ENCODE measurements at regions not wholly inside any gene's neighbourhood (a gene's known extent, or its start where the extent isn't known, plus 50 kb on each side); places are given as distances from the start of the nearest gene placed in this dataset.

DNA sequence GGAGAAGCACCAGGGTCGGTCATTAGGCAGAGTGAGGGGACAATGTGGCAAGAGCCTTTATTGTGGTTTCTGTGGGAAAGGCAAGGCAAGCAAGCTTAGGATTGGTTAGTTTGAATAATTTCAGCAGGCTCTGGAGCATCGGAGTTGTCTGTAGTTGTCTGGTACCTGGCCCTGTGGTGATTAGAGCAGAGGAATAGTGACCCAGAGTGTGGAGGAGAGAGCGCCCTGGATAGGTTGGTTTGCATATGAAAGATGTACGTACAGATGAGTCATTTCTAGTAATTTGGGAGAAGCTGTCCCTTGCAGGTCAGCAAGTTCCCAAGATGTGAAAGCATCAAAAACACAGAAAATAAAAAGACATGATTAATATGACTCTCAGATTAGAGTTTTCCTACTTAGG, 383.1 kb upstream of the MEX3C start:
- DNase-seq (ENCODE audit: low read depth in 2 of 2), result no peak

DNA sequence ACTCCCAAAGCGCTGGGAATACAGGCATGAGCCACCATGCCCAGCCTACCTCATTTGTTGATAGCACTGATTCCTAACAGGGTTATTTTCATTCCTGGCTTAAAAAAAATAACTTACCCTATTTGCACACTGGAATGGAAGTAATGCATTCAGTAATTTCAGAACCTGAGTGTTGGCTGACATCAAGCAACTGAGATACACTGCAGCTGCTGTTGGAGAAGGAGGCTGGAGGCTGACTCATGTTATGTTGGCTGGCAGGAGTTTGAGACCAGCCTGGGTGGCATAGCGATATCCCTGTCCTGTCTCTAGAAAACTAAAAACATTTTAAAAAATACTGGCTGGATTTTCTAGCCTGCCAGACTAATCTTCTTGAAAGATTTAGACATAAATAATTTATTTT, 385.1 kb upstream of the MEX3C start:
- no peak for DNase-seq (ENCODE audit: low read depth in 2 of 2)

DNA sequence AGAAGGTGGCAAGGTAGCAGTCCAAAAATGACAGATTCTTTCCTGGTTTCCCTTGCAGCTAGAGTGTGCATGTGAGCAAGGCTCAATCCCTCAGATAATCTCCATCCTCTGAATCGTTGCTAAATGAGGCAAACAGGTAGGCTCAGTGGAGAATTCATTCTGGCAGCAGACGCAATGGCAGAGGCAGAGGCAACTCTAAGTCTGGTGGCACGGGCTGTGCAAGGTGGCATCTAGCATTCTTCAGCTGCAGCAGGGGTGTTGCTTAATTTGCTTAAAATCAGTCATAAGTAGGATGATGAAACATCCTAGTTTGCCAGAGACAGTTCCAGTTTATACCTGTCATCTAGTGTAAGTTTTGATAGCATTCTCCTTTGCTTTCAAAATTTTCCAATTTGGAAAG, 391.1 kb upstream of the MEX3C start:
- no peak for DNase-seq (ENCODE audit: low read depth in 2 of 2)

DNA sequence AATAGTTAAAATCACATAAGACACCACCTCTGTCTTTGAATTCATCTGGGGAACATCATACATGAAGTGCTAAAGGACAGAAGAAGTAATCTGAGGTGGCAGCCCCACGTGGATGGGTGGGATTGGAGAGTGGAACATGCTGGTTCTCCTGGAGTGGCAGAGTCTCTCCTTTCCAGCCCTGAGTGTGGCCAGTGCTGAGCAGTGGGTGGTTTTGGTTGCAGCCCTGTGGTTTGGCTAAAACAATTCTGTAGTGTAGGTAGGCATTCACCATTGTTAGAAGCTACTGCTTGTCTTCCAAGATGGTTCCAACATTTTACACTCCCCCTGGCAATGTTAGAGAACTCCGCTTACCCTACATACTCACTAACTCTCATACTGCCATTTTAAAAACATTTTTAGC, 396.4 kb upstream of the MEX3C start:
- DNase-seq (ENCODE audit: low read depth in 2 of 2), result no peak

DNA sequence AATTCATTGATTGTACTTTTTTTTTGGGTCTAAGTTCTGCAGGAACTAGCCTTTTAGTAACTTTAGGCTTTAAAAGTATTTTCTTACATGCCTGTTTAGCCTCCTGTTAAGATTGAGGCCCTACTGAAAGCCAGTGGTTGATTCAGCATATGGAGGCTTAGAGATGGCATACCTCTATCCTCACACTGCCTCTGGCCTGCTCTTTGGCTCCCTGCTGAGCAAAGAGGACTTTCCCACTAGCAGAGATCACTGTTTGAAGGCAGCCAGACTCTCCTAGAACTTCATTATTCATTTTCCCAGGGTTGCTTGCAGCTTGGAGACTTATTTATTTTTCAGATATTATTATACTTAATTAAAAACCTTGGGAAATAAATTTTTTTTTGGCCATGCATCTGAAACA, 405.6 kb upstream of the MEX3C start:
- no peak for DNase-seq (ENCODE audit: low read depth in 2 of 2)

DNA sequence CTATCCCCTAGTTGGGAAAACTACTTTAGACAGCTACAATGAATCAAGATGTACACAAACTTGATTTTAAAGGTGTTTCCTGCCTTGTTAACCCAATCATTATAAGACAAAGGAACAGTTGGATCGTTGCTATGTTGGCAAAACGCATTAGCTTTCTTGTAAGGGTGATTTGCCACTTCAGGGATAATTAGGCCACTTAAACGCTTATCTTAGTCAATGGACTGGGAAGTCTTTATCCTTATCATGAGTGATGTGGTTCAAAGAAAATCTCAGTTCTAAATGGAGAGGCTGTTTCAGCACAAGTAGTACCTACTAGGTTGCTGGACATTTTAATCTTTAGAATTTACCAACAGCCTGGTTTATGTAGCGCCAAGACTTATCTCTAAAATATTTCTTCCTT, 406.1 kb upstream of the MEX3C start:
- no peak for DNase-seq (ENCODE audit: low read depth in 2 of 2)

DNA sequence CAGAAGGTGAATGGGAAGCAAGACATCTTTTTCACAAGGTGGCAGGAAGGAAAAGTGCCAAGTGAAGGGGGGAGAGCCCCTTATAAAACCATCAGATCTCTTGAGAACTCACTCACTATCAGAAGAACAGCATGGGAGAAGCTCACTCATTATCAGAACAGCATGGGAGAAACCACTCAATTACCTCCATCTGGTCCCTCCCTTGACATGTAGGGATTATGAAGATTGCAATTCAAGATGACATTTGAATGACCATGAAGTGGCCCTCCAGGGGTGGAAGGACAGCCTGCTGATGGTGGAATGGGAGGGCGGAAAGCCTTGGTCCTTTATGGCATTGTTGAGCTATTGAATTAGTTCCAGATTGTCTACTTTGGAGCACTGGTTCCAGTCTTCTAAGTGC, 413.0 kb upstream of the MEX3C start:
- no peak for DNase-seq (ENCODE audit: low read depth in 2 of 2)

DNA sequence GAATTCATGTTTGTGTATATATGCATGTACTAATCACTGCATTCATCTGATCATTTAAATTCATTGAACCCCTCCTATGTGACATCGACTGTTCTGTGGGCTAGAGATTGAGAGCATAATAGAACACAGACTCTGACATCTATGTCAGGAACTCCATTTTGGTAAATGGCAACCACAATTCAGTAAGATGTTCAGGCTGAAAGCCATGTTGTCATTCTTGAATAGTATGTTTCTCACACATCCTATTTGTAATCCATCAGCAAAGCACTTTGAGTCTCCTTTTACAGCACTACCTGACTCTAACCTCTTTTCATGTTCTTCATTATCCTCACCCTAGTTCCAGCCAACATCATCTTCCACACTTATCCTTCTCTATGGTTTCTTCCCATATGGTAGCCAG, 413.8 kb upstream of the MEX3C start:
- no peak for DNase-seq (ENCODE audit: low read depth in 2 of 2)

DNA sequence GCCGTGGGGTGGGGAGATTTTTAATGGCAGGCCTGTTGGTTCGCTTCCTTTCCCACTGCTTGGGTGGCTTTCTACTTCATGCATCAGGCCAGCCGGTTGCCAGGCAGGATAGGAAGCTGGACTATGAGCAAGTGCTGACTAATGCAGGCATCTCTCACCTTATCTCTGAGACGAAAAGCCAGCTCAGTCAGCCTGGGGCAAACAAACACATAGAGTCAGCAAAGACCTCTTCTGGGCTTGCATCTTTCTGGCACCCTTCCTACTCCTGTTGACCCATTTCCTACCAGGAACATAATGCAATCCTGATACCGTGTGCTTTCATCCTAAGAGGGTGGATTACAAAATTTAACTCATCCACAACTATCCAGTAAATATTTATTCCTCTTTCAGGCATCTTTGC, 416.6 kb upstream of the MEX3C start:
- no peak for DNase-seq (ENCODE audit: low read depth in 2 of 2)

DNA sequence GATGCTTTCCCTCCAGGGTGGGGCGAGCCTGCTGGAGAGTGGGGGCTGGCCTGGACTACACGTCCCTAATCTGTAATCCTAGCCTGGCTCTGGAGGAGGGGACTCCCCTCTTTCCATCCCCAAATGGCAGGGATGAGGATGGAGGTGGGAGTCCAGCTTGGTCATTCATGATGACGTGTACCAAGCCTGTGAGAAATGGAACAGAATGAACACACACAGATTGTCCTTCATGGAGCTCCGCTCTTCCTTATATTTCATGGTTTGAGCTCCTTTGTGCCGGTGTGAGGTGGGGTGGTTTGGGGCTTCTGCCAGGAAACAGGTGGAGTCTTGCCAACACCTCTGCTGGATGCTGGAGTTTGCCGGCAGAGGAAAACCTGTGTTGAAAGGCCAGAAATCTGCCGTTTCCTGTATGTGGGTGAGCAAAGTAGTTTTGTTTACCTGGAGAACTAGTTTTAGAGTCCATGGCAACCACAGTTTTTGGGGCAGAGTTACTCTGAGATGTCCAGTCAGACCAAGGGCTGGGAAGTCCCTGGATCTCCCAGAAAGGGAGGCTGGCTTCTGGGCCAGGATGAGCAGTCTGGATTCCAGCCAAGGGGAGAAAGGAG, 417.6 kb upstream of the MEX3C start:
- no peak for DNase-seq (ENCODE audit: low read depth in 2 of 2)

DNA sequence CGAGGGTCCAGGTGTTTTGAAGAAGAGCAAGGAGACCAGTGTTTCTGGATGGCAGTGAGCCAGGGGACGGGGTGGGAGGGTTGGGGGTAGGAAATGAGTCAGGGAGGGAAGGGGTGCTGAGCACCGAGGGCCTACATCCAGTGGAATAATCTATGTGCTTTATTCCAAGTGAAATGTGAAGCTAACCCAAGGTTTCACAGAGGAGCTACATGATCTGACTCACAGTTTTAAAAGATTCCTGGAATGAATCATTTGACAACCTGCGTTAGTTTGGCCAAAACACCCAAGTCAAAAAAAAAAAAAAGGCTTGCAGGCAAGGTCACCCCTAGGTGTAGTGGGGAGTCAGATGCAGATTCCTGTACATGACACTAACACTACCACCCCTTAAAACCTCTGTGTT, 419.7 kb upstream of the MEX3C start:
- DNase-seq (ENCODE audit: low read depth in 2 of 2), result no peak

DNA sequence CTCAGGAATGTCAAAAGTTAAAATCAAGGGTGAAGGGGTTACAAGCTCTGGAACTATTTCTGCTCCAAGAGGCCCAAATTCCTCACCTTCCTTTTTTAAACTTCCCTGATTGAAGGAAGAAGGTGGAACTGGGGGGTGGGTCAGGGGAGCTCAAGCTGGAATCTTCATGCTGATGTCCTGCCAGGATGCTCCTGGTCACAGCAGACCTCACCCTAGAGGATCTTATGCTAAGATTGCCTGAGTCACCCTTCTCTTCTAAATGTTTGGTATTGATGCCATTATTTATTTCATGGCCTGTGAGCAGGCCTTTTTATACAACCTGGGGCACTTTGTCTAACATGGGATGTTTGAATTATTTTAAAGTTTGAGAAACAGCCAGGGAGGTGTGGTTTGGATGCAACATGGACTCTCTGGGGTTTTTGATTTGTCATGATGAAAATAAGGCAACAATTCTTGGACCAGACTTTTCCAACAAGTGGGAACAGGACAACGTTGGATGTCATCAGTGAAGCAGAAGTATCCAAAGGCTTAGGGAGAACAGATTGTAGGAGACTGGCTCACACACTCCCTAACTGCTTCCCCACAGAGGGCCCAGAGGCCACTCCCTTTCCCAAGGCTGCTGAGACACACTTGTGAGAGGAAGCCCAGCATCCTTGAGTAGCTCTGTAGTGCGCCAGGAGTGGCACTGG, 420.2 kb upstream of the MEX3C start:
- DNase-seq (ENCODE audit: low read depth in 2 of 2), result no peak

DNA sequence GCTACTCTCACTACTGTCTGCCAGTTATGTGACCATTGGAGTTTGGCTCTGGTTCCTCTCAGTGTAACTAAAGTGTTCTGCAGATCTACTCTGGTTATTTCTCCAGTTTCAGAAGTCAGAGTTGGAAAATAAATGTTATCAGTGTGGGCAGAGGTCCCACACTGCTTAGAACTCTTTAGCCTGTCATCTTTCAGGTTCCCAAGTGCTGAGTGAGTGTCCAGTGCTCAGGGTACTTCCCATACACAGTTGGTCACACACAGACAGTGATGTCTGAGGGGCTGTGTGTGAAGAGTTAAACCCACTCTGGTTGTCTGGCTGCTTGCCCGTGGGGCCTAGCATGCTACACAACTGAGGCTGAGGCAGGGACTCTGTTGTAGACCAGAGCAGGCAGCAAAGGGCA, 421.8 kb upstream of the MEX3C start:
- no peak for DNase-seq (ENCODE audit: low read depth in 2 of 2)

DNA sequence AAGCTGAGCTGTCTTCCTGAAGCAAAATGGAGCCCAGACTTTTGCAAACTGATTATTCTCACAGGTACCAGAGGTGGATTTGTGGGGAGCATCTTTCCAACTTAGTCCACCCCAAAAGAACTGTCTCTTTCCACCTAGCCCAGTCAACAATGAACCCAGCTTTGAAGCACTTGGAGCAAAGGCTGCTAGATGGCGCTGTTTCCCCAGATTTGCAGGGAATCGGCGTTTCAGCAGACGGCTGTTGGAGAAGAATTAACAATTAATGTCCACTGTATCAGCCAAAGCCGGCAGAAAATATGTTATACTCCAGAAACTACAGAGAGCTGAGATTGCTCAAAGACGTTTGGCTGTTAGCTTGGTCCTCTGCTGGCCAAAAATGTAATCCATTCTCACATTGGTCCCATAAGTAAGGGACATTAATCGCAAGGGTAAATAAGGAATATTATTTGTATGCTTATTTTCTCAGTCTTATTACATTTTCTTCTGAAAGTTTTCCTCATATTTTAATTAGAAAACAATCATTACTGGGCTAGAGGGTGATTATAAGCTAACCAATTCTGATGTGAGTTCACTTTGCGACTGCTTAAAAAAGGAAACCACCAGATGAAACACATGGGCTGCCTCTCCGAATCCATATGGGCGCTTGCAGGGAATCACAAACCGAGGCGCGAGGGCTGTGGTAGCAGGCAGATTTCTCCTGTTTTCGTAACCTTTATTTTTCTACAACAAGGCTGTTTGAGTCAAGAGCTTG, 423.8 kb upstream of the MEX3C start:
- peak; percentile 2 to 19 for DNase-seq (ENCODE audit: low read depth in 2 of 2)

DNA sequence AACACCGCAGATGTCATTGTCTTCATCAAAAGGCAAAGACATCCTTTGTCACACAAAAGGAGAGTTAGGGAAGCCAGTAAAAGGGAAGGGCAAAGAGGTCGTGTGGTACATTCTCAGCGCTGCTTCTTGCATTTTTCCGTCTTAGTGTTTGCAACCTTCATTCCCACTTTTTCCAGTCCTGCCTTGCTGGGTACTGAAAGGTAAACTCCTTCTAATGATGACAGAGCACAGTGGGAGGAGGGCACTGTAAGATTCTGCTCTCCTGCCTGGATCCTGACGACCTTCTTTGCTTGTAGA, 424.3 kb upstream of the MEX3C start:
- no peak for DNase-seq (ENCODE audit: low read depth in 2 of 2)

DNA sequence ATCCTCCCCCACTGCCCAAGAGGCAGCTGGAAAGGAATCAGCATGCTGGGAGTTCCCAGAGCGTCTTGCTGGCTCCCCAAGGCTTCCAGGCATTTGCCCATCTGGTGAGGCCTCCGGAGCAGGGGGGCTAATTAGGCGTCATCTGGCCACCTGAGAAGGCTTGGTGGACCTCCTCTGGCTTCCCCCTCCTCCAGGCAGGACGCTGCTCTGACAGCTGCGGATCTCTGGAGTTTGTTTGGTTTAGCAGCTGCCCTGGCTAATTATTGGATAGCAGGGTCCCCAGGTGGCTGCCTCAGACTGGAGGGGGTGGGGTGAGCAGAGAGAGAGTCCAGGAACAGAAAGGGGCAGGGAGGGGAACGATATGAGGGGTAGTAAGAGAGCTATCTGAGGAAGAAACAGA, 425.2 kb upstream of the MEX3C start:
- DNase-seq (ENCODE audit: low read depth in 2 of 2), result no peak

DNA sequence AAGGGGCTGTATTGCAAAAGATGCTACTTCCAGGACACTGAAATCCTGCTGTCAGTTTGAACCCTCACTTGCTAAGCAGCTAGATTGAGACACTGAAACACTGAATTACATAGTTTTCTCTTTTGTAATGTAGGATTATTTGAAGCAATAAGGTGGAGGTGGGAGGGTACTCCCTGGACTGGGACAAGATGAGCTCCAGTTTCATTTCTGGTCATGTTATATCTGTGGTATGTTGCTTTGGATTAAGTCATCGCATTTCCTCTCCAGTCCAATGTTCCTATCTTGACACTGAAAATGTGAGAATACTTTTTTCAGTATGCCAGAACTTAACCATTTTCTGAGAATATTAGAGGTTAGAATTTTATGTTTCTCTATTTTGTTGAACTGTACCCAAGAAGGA, 426.2 kb upstream of the MEX3C start:
- no peak for DNase-seq (ENCODE audit: low read depth in 2 of 2)

DNA sequence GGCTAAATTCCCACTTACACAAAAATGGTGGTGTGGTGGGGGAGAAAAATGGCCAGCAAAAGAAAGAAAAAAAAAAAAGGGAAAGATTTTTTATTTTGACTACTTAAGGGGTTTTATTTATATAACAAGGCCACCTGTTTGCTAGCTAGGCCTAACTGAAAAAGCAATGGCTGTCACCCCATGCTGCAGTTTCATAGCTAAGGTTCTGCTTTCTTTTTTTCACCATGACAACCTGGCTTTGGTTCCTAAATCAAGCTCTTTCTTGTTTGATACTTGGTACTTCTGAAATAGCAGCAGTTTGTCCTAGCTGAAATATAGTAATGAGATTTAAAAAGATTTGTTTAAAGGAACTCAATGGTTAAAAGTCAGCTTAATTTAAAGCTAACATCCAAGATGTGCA, 433.2 kb upstream of the MEX3C start:
- DNase-seq (ENCODE audit: low read depth in 2 of 2), result no peak

DNA sequence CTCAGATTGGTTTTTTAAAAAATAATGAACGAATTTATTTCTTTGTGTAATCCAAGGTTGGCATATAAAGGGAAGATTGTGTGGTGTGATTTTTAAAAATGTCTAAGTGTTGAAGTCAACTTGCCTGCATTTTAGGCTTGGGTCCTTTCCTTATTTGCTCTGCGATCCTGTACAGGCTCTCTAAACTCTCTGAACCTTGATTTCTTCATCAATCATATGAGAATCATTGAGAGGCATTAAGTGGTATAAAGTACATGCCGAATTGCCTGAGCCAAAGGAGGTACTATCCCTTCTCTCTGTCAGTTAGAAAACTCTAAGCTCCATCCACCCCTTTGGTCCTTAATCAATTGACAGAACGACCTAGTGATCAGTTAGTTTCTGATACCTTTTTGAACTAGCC, 440.4 kb upstream of the MEX3C start:
- DNase-seq (ENCODE audit: low read depth in 2 of 2), result no peak

DNA sequence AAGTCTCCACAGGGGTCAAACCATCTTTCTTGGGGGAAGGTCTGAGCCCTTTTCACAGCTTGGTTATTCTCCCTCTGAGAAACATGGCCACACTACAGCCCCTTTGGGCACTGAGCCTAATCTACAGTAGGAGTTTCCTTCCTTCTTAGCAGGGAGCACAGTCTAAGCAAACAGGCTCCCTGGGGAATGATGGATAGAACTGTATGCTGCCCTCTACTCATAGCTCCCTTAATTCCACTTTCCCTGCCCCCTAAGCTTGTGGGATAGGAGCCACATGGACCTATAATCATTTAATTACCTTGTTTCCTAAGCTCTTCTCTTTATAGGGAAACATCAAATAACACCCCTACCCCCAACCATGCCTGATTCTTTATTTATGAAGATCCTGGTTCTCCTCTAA, 442.1 kb upstream of the MEX3C start:
- no peak for DNase-seq (ENCODE audit: low read depth in 2 of 2)

DNA sequence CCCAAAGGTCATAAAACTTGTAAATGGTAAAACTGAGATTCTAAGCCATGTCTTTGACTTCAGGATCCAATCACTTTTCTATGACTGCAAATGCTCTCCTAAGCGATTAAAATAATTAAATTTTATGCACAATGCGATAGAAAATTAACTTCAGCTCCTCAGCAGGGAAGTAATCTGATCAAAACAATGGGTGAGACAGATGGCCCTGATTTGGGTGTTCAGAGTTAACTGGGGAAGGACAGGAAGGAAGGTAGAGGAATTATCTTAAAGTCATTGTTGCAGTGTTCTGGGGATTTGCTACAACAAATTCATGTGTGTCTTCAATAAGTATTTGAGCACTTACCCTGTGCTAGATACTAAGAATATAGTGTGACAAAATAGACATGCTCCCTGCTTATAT, 446.0 kb upstream of the MEX3C start:
- DNase-seq (ENCODE audit: low read depth in 2 of 2), result no peak

DNA sequence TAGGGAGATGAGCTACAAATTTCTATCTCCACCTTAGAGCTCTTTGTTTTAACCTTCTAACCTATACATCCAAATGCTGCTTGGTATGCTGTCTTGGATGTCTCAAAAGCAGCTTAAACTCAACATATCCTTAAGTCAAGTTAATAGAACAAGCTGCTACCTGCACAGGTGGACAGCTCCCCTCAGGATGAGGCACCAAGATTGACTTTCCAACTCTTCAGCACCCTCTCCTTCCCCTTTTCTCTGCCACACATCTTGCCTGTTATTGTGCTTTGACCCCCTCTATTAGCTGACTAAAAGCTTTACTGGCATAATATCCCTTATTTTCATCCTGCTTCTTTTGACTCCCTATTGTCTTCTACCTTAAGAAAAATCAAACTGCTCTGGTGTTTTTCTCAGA, 448.1 kb upstream of the MEX3C start:
- no peak for DNase-seq (ENCODE audit: low read depth in 2 of 2)

DNA sequence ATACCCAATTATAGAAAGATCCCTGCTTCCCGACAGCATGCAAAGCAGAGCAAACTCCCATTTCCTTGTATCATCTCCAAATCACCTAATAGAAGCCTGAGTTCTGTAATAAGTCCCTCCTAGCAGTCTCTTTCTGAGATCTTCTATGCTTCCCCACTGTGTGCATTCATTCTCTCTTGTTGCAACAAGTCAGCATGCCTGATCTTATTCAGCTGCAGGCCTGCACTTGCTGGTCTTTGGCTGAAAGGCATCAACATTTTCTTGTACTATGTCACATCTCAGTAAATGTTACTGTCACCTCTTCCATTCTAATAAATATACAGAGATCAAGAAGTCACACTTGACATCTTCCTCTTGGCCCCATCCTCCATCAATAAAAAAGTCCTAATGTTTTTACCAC, 449.9 kb upstream of the MEX3C start:
- no peak for DNase-seq (ENCODE audit: low read depth in 2 of 2)

DNA sequence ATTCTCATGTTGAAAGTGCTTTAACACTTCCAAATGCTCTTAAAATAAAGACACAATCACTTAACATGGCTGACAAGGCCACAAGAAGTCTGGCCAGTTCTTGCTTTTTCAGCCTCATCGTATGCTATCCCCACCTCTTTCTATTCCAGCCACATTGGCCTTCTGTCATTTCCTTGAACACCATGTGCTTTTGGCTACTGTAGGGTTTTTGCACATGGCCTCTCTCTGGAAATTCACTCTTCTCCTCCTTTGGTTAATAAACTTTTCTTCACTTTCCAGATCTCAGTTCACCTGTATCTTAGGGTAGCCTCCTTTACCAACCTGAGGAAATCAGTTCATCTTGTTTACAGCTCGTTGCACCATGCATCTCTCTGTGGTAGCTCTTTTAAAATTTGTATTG, 450.5 kb upstream of the MEX3C start:
- DNase-seq (ENCODE audit: low read depth in 2 of 2), result no peak

All from stimulated activated CD4-positive, alpha-beta T cell treated with anti-CD3 and anti-CD28 coated beads, Interleukin-15, amount 100 ng/mL, for 48 hours (primary cell).